Choroid plexus epithelial cell (primary cell): ENCODE measurements at regions not wholly inside any gene's neighbourhood (a gene's known extent, or its start where the extent isn't known, plus 50 kb on each side); places are given as distances from the start of the nearest gene placed in this dataset.
A peak's percentile ranks its signal among the peaks of the same experiment; 100 is the strongest.

ENCODE experiments used
- DNase-seq: peaks from one replicate; pipeline ENCODE4 v3.0.0-alpha.2; 2010; ENCODE audit warnings: low read depth
- H3K4me3 ChIP-seq: 2 replicates; pipeline ENCODE4 v1.5.1; 2011; ENCODE audit warnings: low read depth, mild to moderate bottlenecking, control low read depth, low read length, moderate library complexity
- TF ChIP-seq, protein P1 (sequence below): conservative IDR thresholded peaks from 2 replicates; pipeline ENCODE4 v1.5.1; 2011; ENCODE audit warnings: low read depth, mild to moderate bottlenecking, control low read depth, inconsistent platforms, low read length, moderate library complexity

DNA sequence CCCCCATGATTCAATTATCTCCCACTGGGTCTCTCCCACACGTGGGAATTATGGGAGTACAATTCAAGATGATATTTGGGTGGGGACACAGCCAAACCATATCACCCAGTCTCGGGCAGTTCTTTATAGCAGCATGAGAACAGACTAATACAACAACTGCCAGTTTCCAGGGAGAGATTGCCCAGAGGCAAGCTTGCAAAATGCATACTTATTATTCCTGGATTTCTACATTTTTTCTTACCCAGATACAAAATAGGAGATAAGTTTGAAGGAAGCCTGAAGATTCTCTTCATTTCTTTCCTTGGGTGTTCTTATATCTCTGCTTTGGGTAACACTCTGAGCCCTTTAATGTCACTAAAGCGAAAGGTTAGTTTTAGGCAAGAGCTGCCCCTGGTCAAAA, 691.2 kb downstream of the TAF11L14 start:
- no peak for DNase-seq
- TF ChIP-seq, protein P1, sequence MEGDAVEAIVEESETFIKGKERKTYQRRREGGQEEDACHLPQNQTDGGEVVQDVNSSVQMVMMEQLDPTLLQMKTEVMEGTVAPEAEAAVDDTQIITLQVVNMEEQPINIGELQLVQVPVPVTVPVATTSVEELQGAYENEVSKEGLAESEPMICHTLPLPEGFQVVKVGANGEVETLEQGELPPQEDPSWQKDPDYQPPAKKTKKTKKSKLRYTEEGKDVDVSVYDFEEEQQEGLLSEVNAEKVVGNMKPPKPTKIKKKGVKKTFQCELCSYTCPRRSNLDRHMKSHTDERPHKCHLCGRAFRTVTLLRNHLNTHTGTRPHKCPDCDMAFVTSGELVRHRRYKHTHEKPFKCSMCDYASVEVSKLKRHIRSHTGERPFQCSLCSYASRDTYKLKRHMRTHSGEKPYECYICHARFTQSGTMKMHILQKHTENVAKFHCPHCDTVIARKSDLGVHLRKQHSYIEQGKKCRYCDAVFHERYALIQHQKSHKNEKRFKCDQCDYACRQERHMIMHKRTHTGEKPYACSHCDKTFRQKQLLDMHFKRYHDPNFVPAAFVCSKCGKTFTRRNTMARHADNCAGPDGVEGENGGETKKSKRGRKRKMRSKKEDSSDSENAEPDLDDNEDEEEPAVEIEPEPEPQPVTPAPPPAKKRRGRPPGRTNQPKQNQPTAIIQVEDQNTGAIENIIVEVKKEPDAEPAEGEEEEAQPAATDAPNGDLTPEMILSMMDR: no peak

DNA sequence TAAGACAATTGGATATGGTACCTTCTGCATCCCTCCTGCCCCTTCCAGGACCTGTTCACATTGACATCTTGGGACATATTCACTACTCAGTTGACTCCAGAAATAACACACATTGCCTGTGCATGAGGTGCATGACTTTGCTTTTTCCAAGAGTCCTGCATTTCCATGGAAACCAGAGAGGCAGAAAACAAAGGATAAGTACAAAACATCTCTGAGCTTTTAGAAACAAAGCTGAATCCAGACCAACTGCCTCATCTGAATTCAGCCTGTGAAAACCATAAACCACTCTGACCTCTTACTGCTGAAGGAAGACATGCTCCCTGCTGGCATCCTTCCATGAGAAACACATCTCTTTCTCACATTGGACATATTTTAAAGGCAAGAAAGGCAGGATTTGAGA, 695.1 kb downstream of the TAF11L14 start:
- no peak overlapping the region for H3K4me3 ChIP-seq
- TF ChIP-seq, protein P1: no peak
- DNase-seq: peak; percentile 65

More for the DNA sequence above, 691.2 kb downstream of the TAF11L14 start:
- H3K4me3 ChIP-seq: no peak overlapping the region

DNA sequence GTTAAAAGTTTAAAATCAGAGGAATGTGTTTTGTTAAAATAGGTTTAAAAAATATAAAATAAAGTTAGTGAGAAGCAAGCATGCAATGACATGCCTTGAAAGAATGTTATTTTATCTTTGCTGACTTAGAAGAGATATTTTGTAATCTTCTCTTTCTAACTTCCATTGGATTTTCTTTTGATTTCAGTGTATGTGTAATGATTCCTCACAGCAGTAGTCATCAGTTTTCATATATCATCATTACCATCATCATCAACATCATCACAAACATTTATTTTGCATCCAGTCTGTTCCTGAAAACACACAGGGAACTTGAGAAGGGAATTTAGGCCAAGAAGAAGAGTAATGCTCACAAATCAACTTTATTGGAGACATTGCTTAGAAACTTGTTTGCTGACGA, 699.6 kb downstream of the TAF11L14 start:
- no peak overlapping the region for H3K4me3 ChIP-seq
- TF ChIP-seq, protein P1: no peak
- peak; percentile 27 for DNase-seq

DNA sequence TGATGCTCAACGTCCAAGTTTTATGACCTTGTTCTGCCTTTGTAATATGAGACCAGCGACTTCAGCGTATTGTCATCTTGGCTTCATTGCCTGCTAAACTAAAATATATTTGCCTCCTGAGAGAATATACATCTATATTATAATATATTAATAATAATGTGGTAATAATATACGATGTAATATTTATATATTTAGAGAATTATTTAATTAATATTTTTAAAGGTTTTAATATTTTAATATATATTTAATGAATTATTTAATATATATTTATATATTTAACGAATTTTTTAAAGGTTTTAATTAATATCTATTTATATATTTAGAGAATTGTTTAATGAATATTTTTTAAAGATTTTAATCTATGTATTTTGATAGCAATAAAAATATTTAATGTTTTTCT, 700.7 kb downstream of the TAF11L14 start:
- no peak overlapping the region for H3K4me3 ChIP-seq
- no peak for DNase-seq
- TF ChIP-seq, protein P1: no peak

DNA sequence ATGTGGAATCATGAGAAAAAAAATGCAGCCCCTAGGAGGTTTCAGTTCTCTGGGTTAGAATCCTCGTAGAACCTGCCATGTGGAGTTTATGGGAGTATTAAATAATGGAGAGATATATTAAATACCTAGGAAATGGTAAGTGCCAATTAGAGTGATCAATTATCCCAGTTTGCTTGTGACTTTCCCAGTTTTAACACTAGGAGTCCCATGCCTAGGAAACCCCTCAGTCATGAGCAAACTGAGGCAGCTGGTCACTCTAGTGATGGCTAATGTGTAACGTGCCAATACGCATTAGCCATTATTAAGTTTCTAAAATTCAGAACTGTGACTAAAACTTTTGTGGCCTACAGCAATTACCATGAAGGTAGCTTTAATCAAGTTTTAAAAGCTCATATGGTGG, 720.6 kb downstream of the TAF11L14 start:
- TF ChIP-seq, protein P1: no peak
- no peak overlapping the region for H3K4me3 ChIP-seq
- DNase-seq: no peak

DNA sequence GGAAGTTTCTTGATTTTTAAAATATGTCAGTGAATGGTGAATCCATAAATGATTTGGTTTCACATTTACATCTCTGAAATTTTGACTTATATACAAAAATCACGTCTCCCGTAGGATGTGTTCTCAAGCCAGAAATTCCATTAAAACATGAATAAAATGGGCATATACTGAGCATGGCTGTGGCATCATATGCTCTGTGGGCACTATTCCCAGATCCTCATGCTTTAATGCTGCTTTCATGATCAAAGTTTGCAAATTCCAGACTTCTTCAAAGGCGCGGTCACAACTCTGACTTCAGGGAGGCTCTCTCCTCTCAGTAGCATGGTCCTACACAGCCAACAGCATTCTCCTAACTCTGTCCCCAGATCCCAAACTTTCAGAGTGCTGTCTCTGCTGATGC, 723.2 kb downstream of the TAF11L14 start:
- DNase-seq: no peak
- TF ChIP-seq, protein P1: no peak
- no peak overlapping the region for H3K4me3 ChIP-seq

DNA sequence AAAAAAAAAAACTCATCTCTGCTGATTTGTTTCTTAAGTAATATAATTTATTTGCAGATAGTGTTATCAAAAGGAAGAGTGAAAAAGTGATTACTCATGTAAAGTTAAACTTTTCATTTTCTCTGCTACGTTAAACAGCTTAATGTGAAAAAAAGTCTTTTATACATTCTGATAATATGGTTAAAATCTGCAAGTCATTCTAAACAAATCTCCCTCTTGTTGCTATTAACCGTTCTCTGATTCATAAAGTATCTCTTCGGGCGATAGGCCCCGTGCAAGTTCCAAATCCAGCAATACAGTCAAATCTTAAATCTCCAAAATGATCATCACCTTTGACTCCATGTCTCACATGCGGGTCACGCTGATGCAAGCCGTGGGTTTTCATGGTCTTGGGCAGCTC, 732.0 kb downstream of the TAF11L14 start:
- TF ChIP-seq, protein P1: no peak
- DNase-seq: no peak
- no peak overlapping the region for H3K4me3 ChIP-seq
